Kidney (tissue), 13 donors: ENCODE measurements at regions not wholly inside any gene's neighbourhood (a gene's known extent, or its start where the extent isn't known, plus 50 kb on each side); places are given as distances from the start of the nearest gene placed in this dataset.

Experiments used
- DNase-seq, 5 donors: peaks; one replicate each; pipeline ENCODE4 v3.0.0-alpha.2; 2013 to 2020
- FAIRE-seq: peaks from 2 replicates; lab custom pipeline; 2012; peaks lifted over from hg19 to GRCh38; lab: Jason Lieb, UNC
- H3K27ac ChIP-seq, 2 donors: one replicate each; pipeline ENCODE4 v1.7.0; 2013; ENCODE audit warnings: low read depth in 2 of 2, low read length in 2 of 2, inconsistent platforms in 1 of 2
- H3K27me3 ChIP-seq: one replicate; pipeline ENCODE4 v1.7.1; 2013; ENCODE audit warnings: low read length, inconsistent platforms; ENCODE audit not compliant: control insufficient read depth, insufficient read depth
- H3K36me3 ChIP-seq, 3 donors: one replicate each; pipeline versions ENCODE4 v1.7.0 to v1.7.1; 2013; ENCODE audit warnings: low read length in 3 of 3, control low read depth in 1 of 3, inconsistent platforms in 1 of 3; ENCODE audit not compliant: insufficient read depth in 3 of 3, control insufficient read depth in 2 of 3
- H3K4me1 ChIP-seq, 3 donors: one replicate each; pipeline versions ENCODE4 v1.7.0 to v1.7.1; 2013; ENCODE audit warnings: low read length in 3 of 3, inconsistent platforms in 1 of 3, low read depth in 1 of 3; ENCODE audit not compliant: control insufficient read depth in 2 of 3, insufficient read depth in 2 of 3
- H3K4me3 ChIP-seq, 3 donors: one replicate each; pipeline versions ENCODE4 v1.7.0 to v1.8.1; 2013; ENCODE audit warnings: low read length in 3 of 3, control low read depth in 1 of 3, inconsistent platforms in 1 of 3
- H3K9ac ChIP-seq, 3 donors: one replicate each; pipeline versions ENCODE4 v1.7.0 to v1.7.1; 2013; ENCODE audit warnings: low read length in 3 of 3, control low read depth in 1 of 3, inconsistent platforms in 1 of 3
- H3K9me3 ChIP-seq, 3 donors: one replicate each; pipeline versions ENCODE4 v1.7.0 to v1.7.1; 2013; ENCODE audit warnings: low read length in 3 of 3, control low read depth in 1 of 3, inconsistent platforms in 1 of 3; ENCODE audit not compliant: control insufficient read depth in 2 of 3, insufficient read depth in 1 of 3
- intact Hi-C: fragments of 100-400 bp; cut with DNase I; formaldehyde crosslinking; loops from one replicate; pipeline ENCODE4 v1.11.1; 2022
- TF ChIP-seq, protein P1 (sequence below): IDR thresholded peaks from 3 replicates; pipeline ENCODE4 v1.5.1; 2012; ENCODE audit warnings: mild to moderate bottlenecking, moderate library complexity, borderline replicate concordance; ENCODE audit not compliant: insufficient read depth; ENCODE audit errors: extremely low read depth
- donor health status: control.
- donor health status: control.
- donor health status: control.
- donor health status: control.
- donor health status: control.
- donor health status: DM: yes; HTN: yes; CAD: no.
- donor health status: Normal renal cell carcinoma (clear cell type).

DNA sequence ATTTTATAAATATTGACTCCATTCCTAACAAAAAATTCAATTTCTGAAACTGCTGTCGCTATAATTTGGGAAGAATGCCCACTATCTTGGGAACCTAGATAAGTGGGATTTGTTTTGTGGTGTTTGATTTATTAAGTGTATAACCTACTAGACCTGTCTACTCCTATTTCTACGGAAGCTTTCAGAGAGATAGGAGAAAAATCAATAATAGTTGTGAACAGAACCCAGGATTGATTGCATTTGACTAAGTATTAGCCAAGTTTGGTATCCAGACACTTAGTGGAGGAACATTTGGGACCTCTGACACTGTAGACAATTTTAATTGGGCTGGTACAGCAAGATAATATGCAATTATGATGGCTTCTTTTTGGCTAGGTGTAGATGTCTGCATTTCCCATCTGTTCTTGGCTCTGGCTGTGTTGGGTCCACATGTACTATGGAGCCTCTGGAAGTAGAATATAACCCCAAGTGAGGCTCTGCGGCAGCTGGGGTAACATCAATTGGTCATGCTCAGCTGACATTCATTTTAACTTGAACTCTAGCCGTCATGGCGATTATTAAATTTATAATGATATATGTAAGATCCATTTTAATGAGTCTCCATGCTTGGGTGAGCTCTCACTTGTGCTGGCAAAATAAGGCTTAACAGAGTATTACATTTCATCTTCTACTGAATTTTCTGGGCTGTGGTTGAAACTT lies 111.5 kb upstream of the E2F8 start:
- H3K27me3 ChIP-seq = peaks cover 35% of the 10 kb centered on the region
- H3K9me3 ChIP-seq = no peaks in the 10 kb centered on the region
- no peak overlapping the region for H3K4me3 ChIP-seq
- intact Hi-C loops = no loop called here
- no peaks in the 10 kb centered on the region for H3K36me3 ChIP-seq
- no peak for DNase-seq
- H3K4me1 ChIP-seq = peaks cover 0 to 2% (median 0%) of the 10 kb centered on the region in 3 donors
- no peak overlapping the region for H3K27ac ChIP-seq
- FAIRE-seq = no peak
- TF ChIP-seq, protein P1, sequence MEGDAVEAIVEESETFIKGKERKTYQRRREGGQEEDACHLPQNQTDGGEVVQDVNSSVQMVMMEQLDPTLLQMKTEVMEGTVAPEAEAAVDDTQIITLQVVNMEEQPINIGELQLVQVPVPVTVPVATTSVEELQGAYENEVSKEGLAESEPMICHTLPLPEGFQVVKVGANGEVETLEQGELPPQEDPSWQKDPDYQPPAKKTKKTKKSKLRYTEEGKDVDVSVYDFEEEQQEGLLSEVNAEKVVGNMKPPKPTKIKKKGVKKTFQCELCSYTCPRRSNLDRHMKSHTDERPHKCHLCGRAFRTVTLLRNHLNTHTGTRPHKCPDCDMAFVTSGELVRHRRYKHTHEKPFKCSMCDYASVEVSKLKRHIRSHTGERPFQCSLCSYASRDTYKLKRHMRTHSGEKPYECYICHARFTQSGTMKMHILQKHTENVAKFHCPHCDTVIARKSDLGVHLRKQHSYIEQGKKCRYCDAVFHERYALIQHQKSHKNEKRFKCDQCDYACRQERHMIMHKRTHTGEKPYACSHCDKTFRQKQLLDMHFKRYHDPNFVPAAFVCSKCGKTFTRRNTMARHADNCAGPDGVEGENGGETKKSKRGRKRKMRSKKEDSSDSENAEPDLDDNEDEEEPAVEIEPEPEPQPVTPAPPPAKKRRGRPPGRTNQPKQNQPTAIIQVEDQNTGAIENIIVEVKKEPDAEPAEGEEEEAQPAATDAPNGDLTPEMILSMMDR = no peak
- H3K9ac ChIP-seq = no peak overlapping the region

DNA sequence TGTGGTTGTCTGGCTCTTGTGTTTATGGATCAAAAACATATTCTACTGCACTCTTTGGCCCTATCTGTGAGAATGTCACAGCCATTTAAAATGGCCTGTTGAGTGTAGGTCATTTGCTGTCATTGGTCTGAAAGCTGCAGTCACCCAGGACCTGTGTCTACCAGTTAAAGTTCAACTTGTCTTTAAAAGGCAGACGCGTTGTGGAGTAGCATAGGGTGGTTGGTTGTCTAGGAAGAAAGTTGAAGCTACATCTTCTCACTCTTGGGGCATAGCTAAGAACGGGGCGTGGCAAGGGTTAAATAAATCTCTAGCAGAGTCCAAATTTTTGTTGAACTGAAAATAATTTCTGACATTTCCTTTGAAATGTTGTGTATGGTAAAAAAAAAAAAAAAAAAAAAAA lies 110.7 kb upstream of the E2F8 start:
- H3K9ac ChIP-seq = no peak overlapping the region
- DNase-seq (no peak), FAIRE-seq (no peak)
- H3K4me3 ChIP-seq = no peak overlapping the region
- H3K27ac ChIP-seq = no peak overlapping the region
- TF ChIP-seq, protein P1 = no peak
- H3K36me3 ChIP-seq = no peaks in the 10 kb centered on the region
- peaks cover 0 to 2% (median 0%) of the 10 kb centered on the region in 3 donors for H3K4me1 ChIP-seq
- H3K9me3 ChIP-seq = no peaks in the 10 kb centered on the region
- intact Hi-C loops = no loop called here
- H3K27me3 ChIP-seq = peaks cover 42% of the 10 kb centered on the region

DNA sequence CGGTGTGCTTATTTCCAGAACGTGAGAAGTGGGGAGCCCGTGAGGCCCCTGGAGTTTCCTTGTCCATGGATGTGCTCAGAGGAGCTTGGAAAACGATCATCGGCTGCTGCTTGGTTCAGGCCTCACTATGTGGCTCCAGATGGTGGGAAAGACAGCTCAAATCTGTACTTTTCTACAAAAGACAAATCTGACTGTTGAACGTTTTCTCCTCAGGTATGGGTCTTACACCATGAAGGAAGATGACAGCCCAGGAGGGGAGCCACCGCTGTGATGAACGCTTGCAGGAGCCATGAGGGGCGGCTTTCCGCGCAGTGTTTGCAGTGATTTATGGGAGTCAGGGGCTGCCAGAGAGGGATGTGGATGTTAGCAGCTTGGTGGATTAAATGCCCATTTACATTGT lies 109.4 kb upstream of the E2F8 start:
- H3K4me1 ChIP-seq = peaks cover 0 to 2% (median 0%) of the 10 kb centered on the region in 3 donors

More for the DNA sequence above, 109.4 kb upstream of the E2F8 start:
- FAIRE-seq (no peak), DNase-seq (peak in 1 of 5 donors; percentile 30)
- H3K9me3 ChIP-seq = no peaks in the 10 kb centered on the region
- H3K36me3 ChIP-seq = no peaks in the 10 kb centered on the region
- no peak overlapping the region for H3K27ac ChIP-seq
- intact Hi-C loops = no loop called here
- H3K27me3 ChIP-seq = peaks cover 47% of the 10 kb centered on the region
- H3K4me3 ChIP-seq = no peak overlapping the region
- TF ChIP-seq, protein P1 = no peak
- H3K9ac ChIP-seq = no peak overlapping the region
